ENCODE measurements at regions not wholly inside any gene's neighbourhood (a gene's known extent, or its start where the extent isn't known, plus 50 kb on each side); places are given as distances from the start of the nearest gene placed in this dataset.
A peak's percentile ranks its signal among the peaks of the same experiment; 100 is the strongest.
"Not testable (repeated sequence)": the region's sequence is repeated elsewhere in the genome, so short reads cannot be mapped to it uniquely, and the experiment has no call there.

DNA sequence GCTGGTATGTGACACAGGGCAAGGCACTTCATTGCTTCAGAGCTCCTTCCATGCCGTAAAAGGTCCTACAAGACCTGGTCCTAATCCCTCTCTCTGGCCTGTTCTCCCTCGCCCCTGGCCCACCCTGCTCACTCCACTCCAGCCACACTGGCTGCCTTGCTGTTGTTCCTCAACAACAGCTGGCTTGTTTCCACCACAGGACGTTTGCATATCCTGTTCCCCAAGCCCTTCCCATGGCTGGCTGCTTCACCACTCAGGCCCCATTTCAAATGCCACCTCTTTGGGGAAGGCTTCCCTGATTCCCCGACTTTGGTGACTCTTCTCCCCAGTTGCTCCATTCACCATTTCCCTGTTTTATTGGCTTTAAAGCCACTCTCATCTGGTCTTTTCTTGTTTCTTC lies 129.1 kb upstream of the ALDH3B2 start:
- DNase-seq = not testable (repeated sequence)

DNA sequence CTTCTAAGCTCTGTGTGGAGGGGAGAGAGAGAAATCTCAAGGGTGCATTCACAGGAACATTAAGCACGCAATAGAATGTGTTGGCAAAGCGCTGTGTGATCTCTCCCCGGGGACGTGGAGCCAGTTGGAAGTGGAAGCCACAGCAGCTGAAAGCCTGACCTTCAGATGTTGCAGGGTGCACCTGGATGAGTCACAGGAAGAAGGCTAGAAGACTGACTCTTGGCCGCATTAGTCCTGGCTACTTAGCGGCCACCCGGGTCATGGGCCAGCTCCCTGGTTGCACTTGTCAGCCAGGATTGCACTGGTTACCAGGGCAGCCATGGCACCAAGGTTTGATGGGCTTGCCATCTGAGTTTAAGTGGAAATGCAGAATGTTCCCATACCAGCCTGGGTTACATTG lies 128.6 kb upstream of the ALDH3B2 start:
- DNase-seq = not testable (repeated sequence)

DNA sequence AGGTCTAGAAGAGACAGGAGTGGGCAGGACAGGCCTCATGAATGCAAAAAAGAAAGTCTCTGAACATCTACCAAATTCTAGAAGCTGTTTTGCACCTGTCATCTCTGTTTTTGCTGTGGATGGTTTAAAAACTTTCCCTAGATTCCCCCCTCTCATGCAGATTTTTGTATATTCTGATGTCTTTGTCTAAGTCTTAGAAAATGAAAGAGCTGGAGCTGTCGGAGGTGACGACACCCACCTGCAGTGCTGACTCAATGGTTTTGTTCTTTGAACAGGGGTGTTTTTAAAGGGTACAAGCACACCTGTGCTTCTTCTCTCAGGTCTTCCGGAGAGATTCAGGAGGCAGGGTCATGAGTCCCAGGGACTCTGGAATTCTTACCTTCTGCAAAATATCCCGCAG lies 128.2 kb upstream of the ALDH3B2 start:
- not testable (repeated sequence) for DNase-seq

DNA sequence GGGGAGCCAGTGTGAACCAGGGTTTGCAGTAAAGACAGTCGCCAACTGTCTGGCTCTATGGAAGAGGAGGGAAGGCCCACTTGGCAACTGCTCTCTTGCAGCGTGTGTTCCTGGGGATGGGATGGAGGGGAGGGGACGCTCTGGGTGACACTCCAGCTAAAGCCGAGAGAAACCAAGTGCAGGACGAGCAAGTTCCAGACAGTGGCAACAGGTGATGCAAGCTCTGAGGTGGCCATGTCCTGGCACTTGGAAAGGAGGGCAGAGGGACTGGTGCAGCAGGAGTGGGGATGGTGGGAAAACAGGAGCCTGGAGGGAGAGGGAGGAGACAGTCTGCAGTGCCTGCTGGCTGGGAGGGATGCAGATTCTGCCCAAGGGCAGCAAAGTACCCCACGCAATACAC lies 127.0 kb upstream of the ALDH3B2 start:
- not testable (repeated sequence) for DNase-seq

DNA sequence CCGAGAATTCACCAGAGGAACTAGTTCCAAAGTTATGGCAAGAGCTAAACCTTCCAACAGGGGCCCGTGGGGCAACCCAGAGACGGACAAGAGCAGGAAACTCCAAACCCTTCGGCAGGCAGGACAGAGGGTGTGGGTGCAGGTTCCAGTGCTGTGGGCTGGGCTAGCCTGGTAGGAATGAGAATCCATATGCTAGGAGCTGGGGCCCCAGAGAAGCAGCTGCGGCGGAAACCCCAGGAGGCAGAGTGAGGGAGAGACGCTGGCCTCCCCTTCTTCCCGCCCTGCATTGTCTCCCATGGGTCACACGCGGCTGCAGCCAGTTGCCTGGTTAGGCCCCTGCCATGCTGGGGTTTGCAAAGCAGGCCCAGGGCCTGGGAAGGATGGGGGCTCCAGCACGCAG lies 126.2 kb upstream of the ALDH3B2 start:
- DNase-seq = not testable (repeated sequence)

DNA sequence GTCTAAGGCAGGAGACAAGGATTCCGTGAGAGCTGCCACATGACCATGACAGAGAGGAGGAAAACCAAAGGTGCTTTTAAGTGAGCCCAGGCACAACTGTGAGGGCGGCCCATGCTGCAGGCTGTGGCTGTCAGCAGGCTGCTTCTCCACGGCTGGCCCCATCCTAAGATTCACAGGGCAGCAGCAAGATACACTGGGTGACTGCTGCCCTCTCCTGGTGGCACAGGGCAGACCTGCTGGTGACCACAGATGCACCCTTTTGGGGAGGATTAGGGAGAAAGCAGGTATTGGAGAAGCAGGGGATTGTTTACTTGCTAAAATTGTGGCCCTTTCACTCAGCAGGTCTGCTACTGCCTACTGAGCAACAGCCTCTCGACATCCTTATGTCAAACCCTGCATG lies 125.4 kb upstream of the ALDH3B2 start:
- DNase-seq = peak; percentile 0

DNA sequence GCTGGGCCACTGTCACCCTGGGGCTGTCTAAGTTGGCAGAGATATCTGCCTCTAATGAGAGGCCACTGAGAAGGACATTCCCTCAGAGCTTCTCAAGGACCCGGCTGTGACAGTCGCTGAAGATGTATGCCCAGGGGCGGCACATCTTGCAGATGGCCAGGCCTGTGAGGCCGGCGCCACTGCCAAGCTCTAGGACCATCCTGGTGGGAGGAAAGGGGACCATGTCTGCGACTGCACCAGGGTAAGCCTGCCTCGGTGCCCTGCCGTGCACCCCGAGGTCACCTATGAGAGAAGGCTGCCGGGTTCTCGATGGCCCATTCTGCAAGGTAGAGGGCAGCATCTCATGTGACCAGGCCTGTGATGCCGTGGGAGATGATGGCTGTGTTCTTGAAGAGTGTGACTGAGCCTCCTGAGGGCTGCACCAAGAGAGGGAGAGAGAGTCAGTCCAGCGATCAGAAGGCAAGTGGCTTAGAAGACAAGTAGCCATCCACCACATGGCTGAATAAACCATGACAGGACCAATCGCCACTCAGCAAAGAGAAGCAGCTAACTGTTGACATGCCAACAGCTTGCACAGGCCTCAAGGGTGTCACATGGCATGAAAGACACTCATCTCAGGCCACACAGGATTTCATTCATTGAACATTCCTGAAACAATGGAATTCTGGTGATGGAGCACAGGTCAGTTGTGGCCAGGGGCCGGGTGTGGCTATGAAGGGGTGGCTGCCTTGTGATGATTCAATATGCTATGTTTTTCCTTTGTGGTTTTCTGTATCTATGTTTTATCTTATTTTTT lies 123.5 kb upstream of the ALDH3B2 start:
- DNase-seq = not testable (repeated sequence)

DNA sequence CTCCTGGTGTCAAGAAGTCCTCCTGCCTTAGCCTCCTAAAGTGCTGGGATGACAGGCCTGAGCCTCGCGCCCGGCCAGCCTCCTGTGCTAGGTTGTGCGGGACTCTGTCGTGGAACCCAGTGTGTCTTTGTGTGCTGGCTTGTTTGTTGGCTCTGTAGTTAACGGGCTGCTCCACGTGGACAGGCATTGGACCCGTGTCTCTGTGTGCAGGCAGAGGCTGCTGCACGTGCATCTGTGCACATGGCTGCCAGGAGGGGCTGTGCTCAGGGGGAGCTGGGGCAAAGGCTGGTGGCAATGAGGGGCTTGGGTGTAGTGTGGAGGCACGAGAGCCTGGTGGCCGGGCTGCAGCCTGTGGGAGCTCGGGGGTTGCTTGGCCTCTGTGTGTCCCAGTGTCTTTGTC lies 121.3 kb upstream of the ALDH3B2 start:
- no peak for DNase-seq

DNA sequence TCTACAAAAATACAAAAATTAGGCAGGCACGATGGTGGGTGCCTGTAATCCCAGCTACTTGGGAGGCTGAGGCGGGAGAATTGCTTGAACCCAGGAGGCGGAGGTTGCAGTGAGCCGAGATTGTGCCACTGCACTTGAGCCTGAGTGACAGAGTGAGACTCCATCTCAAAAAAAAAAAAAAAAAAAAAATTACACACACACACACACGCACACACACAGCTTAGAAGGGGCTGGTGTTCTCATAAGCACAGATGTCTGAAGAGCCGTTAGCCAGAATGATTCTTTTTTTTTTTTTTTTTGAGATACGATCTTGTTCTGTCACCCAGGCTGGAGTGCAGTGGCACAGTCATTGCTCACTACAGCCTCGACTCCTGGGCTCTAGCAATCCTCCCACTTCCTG lies 119.3 kb upstream of the ALDH3B2 start:
- DNase-seq = not testable (repeated sequence)

DNA sequence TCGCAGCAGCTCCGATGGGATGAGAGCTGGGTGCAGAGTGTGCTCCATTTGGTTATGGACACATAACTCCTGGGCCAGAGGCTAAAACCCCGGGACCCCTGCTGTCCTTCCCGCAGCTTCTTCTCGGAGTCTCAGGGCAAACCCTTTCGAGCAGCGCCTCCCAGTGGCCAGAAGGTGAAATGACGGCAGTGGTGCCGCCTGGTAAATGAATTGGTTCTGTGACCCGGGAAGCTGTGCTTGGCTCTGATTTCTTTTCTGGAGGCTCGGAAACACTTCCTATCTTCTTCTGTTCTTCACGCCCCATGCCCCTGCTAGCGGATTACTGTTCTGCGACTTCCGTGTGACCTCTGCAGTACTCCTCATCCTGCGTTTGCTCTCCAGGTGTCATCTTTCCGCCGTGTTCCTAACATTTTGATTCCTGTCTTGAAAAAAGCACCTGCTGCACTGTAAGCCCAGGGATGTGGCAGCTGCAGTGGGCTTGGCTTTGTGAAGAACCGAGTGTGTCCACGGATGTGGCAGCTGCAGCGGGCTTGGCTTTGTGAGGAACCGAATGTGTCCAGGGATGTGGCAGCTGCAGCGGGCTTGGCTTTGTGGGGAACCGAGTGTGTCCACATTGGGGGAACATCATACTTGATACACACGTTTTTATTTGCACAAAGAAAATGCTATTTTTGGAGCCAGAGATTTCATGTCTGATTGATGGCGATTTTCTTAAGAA lies 118.0 kb upstream of the ALDH3B2 start:
- peak; percentile 32 for DNase-seq

DNA sequence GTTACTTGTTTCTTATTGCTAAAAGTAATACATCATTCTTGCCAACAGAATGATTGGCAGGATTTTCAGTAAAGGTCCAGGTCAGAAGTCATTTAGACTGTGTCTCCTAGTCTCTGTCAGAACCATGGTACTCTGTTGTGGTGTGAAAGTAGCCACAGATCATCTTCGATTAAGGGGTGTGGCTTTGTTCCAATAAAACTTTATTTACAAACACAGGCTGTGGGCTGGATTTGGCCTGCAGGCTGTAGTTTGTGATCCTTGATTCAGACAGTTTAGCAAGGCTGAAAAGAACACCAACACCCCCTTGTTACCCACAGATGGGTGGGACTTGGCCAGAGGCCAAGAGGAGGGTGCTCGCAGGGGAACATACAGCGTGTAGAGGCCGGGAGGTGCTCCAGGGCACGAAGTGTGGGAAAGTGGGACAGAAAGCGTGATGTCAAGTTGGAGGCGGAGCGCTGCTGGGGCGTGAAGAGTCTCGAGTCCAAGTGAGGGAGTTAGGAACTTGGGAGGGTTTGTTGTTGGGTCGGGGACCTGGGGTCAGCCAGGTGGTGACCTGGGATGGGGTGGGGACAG lies 117.3 kb upstream of the ALDH3B2 start:
- peak; percentile 16 for DNase-seq

DNA sequence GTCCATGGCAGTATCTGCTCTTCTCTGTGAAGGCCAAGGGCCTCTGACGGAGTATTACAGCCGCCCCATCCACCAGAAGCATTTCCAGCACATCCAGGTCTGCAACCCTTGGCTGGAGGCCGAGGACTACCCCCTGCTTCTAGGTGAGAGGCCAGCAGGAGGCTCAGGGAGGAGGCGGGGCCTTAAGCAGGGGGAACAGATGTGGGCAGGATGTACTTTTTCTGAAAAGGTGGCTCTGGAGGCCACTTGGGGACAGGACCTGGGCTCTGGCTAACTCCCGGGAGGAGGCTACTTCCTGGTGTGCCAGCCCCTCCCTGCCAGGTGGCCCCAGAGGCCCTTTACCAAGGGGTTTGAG lies 113.9 kb upstream of the ALDH3B2 start:
- not testable (repeated sequence) for DNase-seq

DNA sequence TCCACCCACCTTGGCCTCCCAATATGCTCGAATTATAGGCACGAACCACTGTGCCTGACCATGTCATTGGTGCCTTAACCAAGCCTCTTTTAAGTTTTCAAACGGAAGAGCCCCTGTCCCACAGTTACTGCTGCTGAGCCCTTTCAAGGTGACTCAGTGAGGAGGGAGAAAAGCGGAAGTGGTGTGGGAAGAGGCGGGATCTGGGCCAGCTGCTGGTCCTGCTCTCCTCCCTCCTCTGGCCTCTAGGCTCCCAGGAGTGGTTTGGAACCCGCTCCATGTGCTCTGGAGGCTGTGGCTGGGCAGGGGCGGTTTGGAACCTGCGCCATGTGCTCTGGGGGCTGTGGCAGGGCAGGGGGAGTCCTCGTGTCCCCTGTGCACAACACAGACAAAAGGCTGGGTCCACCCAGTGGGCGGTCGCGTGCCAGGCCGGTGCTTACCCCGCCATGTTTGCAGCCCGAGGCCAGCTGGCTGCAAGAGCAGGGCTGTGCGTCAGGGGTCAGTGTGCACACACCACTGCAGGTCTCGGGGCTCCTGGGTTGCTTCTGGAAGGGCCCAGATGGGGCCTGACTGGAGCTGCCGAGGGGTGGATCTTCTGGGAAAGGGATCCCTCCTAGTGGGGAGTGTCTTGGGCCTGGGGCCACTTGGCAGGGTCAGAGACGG lies 113.4 kb upstream of the ALDH3B2 start:
- DNase-seq = not testable (repeated sequence)

DNA sequence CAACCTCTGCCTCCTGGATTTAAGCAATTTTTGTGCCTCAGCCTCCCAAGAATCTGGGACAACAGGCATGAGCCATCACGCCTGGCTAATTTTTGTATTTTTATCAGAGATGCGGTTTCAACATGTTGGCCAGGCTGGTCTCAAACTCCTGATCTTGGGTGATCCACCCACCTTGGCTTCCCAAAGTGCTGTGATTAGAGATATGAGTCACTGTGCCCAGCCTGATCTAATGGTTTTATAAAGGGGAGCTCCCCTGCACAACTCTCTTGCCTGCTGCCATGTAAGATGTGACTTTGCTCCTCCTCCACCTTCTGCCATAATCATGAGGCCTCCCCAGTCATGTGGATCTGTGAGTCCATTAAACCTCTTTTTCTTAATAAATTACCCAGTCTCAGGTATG lies 107.5 kb upstream of the ALDH3B2 start:
- not testable (repeated sequence) for DNase-seq

DNA sequence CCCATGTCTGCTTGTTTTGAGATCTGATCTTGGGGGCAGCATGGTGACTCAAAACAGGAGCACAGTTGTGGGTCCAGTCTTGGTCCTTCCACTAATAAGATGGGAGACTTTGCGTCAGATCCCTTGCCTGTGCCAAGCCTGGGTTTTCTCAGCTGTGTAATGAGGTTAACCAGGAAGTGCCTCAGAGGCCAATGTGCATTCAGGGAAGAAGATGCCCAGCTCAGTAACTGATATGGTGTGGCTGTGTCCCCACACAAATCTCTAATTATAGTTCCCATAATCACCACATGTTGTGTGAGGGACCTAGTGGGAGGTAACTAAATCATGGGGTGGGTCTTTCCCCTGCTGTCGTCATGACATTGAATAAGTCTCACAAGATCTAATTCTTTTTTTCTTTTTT lies 107.1 kb upstream of the ALDH3B2 start:
- DNase-seq = not testable (repeated sequence)

DNA sequence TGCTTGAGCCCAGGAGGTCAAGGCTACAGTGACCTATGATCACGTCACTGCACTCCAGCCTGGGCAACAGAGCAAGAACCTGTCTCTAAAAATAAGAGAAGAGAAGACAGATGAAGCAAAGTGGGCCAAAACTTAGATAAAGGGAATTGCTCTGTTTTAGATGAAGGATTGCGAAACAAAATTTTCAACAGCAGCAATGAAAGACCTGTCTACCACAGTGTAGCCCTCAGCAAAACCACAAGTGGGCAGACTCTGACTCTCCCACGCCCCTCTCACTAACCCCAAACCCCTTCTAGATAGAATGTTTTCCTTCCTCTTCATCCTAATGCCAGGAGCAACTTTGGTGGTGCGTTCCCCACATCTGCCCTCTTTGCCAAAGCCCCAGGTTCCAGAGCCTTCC lies 105.6 kb upstream of the ALDH3B2 start:
- no peak for DNase-seq

DNA sequence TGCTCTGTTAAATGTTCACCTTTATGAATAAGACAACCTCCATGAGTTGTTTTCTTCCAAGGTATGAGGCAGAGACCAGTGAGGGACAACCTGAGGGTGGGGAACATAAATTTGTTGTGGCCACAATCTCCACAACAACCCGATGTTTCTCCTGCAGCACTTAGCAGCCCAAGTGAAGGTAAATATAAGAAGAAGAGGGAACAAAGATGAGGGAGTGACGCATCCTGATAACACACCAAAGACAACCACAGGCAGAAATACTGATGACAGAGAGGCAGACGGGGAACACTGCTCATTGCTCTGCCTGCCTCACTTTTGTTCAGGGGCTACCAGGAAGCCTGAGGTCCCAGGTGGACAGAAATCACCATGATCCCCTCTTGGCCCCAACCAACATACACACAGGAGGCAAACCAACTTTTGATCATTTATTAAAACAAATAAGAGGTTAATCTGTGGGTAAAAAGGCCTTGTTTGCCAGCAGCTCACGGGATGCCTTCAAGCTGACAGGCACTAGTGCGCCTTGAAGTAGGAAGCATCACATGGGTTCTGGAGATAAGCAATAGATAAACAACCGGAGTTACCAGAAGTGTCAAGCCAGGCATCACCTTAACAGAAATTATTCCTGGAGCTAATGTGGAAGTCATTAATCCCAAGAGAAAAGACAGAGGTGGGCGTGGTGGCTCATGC lies 104.9 kb upstream of the ALDH3B2 start:
- not testable (repeated sequence) for DNase-seq

DNA sequence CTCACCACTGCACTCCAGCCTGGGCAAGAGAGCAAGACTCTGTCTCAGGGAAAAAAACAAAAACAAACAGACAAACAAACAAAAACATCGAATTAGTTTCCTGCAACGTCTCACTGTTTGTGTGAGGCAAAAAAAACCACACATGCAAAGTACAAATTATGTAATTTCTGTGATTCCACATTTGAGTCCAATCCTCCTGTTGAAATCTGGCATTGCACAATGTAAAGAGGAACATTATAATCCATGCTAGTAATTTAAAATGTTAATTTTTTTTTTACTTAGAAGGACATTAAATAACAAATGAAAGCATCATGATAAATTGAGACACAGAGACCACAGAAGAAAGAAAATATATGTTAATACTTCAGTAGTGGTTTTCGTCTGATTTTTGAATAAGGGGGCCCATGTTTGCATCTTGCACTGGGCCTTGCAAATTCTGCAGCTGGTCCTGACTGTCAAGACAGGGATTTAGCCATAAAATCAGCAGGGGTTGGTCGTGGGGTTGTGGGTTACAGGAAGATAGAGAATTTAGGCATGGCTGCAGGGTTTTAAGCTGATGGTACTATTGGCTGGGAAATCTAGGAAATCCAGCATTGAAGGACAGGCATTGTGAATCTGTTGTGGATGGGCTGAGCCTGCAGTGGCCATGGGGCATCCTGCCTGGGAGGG lies 102.6 kb upstream of the ALDH3B2 start:
- no peak for DNase-seq

DNA sequence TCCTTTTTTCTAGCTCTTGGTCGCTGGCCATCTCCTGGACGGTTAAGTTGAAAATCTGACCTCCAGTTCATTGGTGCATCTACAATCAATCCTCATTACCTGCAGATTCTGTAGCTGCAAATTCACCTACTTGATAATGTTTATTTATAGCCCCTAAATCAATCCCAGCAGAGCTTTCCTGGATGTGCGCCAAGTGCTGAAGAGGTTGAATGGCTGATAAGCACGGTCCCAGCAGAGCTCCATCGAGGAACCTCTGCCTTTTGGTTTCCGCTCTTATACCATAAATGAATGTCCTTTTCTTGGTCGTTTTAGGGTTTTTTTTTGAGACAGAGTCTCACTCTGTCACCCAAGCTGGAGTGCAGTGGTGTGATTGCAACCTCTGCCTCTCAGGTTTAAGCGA lies 99.8 kb upstream of the ALDH3B2 start:
- peak; percentile 80 for DNase-seq

DNA sequence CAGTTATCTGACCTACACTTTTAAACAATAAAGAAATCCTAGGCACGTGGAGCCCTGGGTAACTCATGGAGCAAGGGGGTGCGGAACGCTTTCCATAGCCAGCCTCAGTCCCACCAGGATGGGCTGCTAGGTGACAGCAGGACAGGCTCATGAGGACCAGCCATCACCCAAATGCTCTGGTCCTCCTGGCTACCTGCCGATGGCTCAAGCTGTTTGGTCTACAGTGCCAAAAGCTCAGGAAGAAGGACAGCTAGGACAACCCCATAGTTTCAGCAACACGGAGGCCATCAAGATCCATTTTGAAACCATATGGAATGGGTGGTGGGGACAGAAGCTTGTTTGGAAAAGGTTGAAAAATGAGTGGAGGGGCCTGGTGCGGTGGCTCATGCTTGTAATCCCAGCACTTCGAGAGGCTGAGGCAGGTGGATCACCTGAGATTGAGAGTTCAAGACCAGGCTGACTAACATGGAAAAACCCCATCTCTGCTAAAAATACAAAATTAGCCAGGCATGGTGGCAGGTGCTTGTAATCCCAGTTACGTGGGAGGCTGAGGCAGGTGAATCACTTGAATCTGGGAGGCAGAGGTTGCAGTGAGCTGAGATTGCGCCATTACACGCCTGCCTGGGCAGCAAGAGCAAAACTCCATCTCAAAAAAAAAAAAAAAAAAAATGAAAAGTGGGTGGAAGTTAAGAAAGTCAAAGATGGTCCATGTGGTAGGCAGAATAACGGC lies 93.7 kb upstream of the ALDH3B2 start:
- not testable (repeated sequence) for DNase-seq

DNA sequence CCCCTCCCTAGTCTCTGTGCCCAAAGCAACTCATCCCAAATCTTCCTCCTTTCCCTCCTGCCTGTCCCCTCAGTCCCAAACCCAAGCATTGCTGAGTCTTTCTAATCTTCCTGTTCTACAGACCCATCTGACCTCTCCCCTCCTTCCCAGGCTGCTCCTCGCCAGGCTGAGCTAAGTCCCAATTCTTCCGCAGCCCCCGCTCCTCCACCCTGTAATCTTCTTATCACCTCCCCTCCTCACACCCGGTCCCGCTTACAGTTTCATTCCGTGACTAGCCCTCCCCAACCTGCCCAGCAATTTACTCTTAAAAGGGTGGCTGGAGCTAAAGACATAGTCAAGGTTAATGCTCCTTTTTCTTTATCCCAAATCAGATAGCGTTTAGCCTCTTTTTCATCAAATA lies 86.8 kb upstream of the ALDH3B2 start:
- not testable (repeated sequence) for DNase-seq

DNA sequence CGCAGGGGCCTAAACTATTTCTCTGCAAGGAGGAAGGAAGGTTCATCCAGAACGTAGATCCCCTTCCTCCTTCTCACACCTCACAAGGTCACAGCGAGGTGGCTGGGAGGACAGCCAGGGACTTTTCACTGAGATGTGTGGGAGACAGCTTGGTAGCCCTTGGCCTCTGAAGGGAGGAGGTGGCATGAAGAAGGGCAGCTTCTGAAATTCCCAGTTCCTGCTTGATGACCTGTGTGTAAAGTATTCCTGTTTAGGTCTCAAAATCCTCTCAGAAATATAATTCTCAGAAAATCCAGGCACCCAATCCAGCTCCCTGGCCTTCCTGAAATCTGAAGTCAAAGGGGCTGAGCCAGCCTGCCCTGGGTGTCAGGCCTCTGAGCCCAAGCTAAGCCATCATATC lies 84.9 kb upstream of the ALDH3B2 start:
- not testable (repeated sequence) for DNase-seq
